ENCODE measurements at regions not wholly inside any gene's neighbourhood (a gene's known extent, or its start where the extent isn't known, plus 50 kb on each side); places are given as distances from the start of the nearest gene placed in this dataset.

- TF ChIP-seq POLR2A (IDR thresholded peaks at IDR 0.05): no peak
- no peak for TF ChIP-seq CTCF (IDR thresholded peaks at IDR 0.05)
Observed at GRCh38 chr14:104373855-104374717, 205.5 kb upstream of the C14orf180 start.
